Esophagus mucosa (tissue), 1 donor: ENCODE measurements at regions not wholly inside any gene's neighbourhood (a gene's known extent, or its start where the extent isn't known, plus 50 kb on each side); places are given as distances from the start of the nearest gene placed in this dataset.
A peak's percentile ranks its signal among the peaks of the same experiment; 100 is the strongest.
"Not testable (repeated sequence)": the region's sequence is repeated elsewhere in the genome, so short reads cannot be mapped to it uniquely, and the experiment has no call there.

Experiments used
- ATAC-seq: fragments of 200-7000 bp; cut with Tn5 transposase; one replicate; pipeline ENCODE4 v1.9.1; 2020
- donor health status: DM: yes; HTN: yes; CAD: no.

- no peak for ATAC-seq
Observed at GRCh38 chr2:242030858-242031257, 161.3 kb downstream of the RTP5 start.

DNA sequence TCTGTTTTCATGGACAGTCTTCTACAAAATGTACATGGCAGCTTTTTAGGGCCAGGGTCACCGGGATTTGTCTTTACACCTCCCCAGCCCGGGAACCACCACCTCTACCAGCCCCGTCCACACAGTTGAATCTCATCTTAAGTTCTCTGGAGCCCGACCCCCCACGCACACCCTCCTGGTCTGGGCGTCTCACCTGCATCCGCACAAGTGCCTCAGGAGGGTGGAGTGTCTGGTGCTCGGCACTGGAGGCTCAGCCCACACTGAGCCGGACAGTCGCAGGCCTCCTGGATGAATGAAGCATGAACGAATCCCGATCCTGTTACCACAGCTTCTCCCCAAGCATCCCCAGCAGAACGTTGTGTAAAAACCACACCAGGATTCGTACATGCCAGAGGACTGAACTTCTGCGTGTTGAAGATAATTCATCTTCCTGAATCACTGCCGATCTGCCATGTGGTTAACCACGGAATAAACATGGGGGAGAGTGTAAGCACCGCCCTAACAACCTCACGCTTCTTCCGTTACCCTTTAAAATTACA, 162.0 kb downstream of the RTP5 start:
- ATAC-seq = no peak

GRCh38 chr2:242032780-242033656, 163.5 kb downstream of the RTP5 start:
- no peak for ATAC-seq

GRCh38 chr2:242034138-242034537, 164.6 kb downstream of the RTP5 start:
- no peak for ATAC-seq

DNA sequence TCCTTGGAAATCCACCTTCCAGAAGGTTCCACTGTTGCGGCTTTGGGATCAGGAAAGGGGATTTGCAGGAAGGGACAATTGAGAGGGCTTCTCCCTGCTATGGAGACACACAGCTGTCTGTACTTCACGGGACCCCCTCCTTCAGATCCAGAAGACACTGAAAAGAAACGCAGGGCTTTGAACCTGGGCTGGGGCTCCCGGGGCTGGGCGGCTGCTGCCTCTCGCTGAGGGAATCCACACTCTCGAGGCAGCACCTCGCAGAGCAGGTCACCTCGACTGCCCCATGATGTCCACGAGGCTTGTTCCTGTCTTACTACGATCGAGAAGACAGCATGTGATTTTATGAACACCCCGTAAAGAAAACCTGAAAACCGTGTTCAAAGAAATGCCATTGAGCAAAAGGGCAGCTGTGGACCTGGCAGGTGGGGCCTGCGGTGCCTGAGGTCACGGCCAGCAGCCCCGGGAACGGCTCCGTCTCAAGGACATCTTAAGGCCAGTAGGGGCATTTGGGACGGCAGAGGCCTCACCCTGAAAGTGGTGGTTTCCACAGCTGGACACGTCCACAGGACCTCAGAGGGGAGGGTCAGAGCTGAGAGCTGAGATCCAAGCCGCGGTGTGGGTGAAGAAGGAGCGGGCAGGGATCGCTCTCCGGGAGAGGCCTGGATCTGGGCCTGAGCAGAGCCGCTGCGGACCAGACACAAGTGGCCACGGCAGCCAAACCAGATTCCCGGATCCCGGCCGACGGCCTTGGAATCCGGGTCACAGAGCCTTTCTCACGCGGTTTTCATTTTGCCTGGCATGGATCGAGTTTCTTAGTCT, 165.7 kb downstream of the RTP5 start:
- ATAC-seq = no peak

GRCh38 chr2:242035858-242036652, 166.5 kb downstream of the RTP5 start:
- ATAC-seq = peak; percentile 13

GRCh38 chr2:242036653-242036950, 167.1 kb downstream of the RTP5 start:
- ATAC-seq = no peak

DNA sequence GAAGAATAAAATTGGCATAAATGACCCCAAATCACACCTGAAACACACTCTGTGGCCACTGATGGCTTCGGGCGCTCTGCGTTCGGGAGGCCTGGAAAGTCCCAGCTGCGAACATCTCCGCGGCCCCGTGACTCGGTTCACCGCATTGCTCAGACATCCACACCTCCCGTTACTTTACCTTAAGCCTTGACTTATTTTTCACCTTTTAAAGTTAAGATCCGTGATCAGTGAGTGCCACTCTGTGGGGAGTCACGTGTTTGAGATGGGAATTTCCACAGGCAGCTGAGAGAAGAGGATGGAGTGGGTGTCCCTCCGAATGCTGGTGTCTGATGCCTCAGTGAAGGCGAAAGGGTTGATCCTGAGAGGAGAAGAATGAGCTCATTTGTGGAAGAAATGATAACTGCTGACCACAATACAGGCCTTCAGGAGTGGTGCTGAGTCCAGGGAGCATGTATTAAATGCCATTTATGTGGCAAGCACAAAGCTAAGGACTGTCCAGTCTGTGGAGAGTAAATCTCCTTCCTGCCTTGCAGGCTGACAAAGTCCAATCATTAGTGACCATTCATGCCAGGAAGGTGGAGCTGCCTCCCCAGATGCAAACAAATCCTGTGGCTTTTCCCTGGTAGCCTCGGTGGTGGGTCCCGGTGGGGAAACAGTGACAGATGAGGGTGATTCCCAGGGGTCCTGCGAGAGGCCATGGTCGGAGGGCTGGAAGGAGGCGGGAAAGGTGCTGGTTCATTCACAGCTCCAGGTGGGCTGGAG, 168.8 kb downstream of the RTP5 start:
- ATAC-seq = no peak

DNA sequence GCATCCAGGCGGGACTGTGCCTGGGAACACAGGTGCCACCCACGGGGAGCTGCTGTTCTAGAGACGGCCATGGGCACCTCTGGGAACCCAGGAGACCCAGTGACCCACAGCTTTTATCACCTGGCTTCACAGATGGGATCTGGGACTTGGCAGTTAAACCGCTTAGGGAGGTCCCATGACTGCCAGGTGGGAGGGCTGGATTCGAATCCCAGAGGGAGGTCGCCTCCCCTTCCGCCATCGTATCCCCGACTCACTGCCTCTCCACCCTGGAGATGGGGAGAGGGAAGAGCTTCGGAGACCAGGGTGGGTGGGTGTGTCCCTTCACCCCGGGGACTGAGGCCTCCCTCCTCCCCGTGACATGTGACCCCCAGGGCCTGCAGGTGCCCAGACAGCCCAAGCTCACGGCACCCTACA, 169.4 kb downstream of the RTP5 start:
- ATAC-seq = no peak

- peak; percentile 15 for ATAC-seq
Observed at GRCh38 chr2:242040303-242040655, 170.8 kb downstream of the RTP5 start.

- peak; percentile 33 for ATAC-seq
Observed at GRCh38 chr2:242040681-242041080, 171.2 kb downstream of the RTP5 start.

GRCh38 chr2:242041816-242042215, 172.3 kb downstream of the RTP5 start:
- ATAC-seq = no peak

- no peak for ATAC-seq
Observed at GRCh38 chr2:242043538-242044312, 174.2 kb downstream of the RTP5 start.

- ATAC-seq = no peak
Observed at GRCh38 chr2:242044313-242044590, 174.7 kb downstream of the RTP5 start.

- ATAC-seq = not testable (repeated sequence)
Observed at GRCh38 chr2:242045596-242046144, 176.1 kb downstream of the RTP5 start.

- ATAC-seq = no peak
Observed at GRCh38 chr2:242046206-242046826, 176.8 kb downstream of the RTP5 start.

- no peak for ATAC-seq
Observed at GRCh38 chr2:242047963-242048362, 178.4 kb downstream of the RTP5 start.

- no peak for ATAC-seq
Observed at GRCh38 chr2:242048479-242048878, 178.9 kb downstream of the RTP5 start.

DNA sequence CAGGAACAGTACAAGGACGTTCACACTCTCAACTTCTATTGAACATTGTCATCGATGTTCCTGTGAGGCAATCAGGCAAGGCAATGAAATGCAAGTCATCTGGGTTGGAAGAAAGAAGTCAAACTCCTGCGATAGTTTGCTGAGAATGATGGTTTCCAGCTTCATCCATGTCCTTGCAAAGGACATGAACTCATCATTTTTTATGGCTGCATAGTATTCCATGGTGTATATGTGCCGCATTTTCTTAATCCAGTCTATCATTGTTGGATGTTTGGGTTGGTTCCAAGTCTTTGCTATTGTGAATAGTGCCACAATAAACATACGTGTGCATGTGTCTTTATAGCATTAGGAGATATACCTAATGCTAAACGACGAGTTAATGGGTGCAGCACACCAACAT, 180.0 kb downstream of the RTP5 start:
- not testable (repeated sequence) for ATAC-seq

DNA sequence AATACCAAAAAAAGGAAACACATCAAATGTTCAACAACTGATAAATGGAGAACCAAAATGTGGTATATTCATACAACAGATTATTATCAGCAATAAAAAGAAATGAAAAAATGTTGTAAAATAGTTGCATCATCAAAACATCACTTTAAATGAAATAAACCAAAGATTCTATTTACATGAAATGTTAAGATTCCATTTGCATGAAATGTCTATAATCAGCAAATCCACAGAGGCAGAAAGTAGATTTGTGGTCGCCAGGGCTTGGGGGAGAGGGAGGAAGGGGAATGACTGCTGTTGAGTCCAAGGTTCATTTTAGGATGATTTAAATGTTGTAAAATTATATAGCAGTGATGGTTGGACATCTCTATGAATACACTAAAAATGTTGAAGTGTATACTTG, 181.9 kb downstream of the RTP5 start:
- no peak for ATAC-seq

GRCh38 chr2:242052421-242052820, 182.9 kb downstream of the RTP5 start:
- no peak for ATAC-seq
